K562 (cell line): ENCODE measurements at regions not wholly inside any gene's neighbourhood (a gene's known extent, or its start where the extent isn't known, plus 50 kb on each side); places are given as distances from the start of the nearest gene placed in this dataset.

Experiments
- ATAC-seq: fragments of 200-7000 bp; cut with Tn5 transposase; 3 replicates; pipeline ENCODE4 v1.9.1; 2020; ENCODE audit warnings: moderate library complexity
- BruUV-seq: library from RNA; stranded (reverse); fragments of 400-500 nt; replicated peaks from 2 replicates; lab custom pipeline; 2021; lab: Mats Ljungman, UMichigan
- CTCF ChIA-PET: fragments of 300-600 bp; formaldehyde crosslinking; extraction: SDS; loops from one replicate; lab custom pipeline; 2021; ENCODE audit warnings: low intra/inter-chr PET ratio; lab: Yijun Ruan, JAX
- POLR2A ChIA-PET: fragments of 300-600, 350-650 bp; sonication (Branson Sonifier 250); formaldehyde crosslinking; extraction: SDS; loops from one replicate; lab custom pipeline; 2021; ENCODE audit warnings: antibody characterized with exemption, inconsistent platforms; lab: Yijun Ruan, JAX
- DNase-seq, 4 experiments: peaks; one replicate each; pipeline versions ENCODE4 v3.0.0 to v3.0.0-alpha.2; 2011 to 2018; ENCODE audit warnings: low spot score in 3 of 4, mixed read lengths in 3 of 4; ENCODE audit errors: extremely low read depth in 1 of 4
- FAIRE-seq: peaks from 2 replicates; lab custom pipeline; 2011; peaks lifted over from hg19 to GRCh38; lab: Jason Lieb, UNC
- H2AFZ ChIP-seq: 2 replicates; pipeline ENCODE4 v1.6.0; 2011; ENCODE audit warnings: low read depth, low read length, control low read depth, inconsistent platforms
- H3K27ac ChIP-seq: fragments of 200-600 bp; 3 replicates; pipeline ENCODE4 v1.8.0; 2011; ENCODE audit warnings: low read depth, mild to moderate bottlenecking, control low read depth, inconsistent platforms, low read length, moderate library complexity, mixed read lengths; ENCODE audit errors: extremely low read depth
- H3K27me3 ChIP-seq, 2 experiments: fragments of 300-600 bp in 1 of 2; 2 replicates in 1 of 2; 3 replicates in 1 of 2; pipeline versions ENCODE4 v1.6.0 to v1.8.0; 2011; ENCODE audit warnings: inconsistent platforms in 2 of 2, low read length in 2 of 2, mild to moderate bottlenecking in 1 of 2, mixed read lengths in 1 of 2, moderate library complexity in 1 of 2; ENCODE audit not compliant: control insufficient read depth in 2 of 2, insufficient read depth in 2 of 2
- H3K36me3 ChIP-seq: fragments of 300-600 bp; 3 replicates; pipeline ENCODE4 v1.8.0; 2011; ENCODE audit warnings: mild to moderate bottlenecking, low read length, inconsistent platforms; ENCODE audit not compliant: control insufficient read depth, insufficient read depth
- H3K4me1 ChIP-seq, 2 experiments: fragments of 200-600 bp in 1 of 2; replicated peaks in 1 of 2; 2 replicates in 1 of 2; 3 replicates in 1 of 2; pipeline versions ENCODE4 v1.5.1 to v1.8.0; 2011; ENCODE audit warnings: inconsistent platforms in 2 of 2, low read length in 2 of 2, mild to moderate bottlenecking in 1 of 2, mixed read lengths in 1 of 2, moderate library complexity in 1 of 2; ENCODE audit not compliant: control insufficient read depth in 2 of 2, insufficient read depth in 2 of 2
- H3K4me2 ChIP-seq: 2 replicates; pipeline ENCODE4 v1.6.1; 2011; ENCODE audit warnings: low read length, control low read depth, inconsistent platforms, mixed read lengths; ENCODE audit not compliant: insufficient read depth
- H3K4me3 ChIP-seq: fragments of 200-600 bp; sonication (generic), shearing (Covaris generic); 2 replicates; pipeline ENCODE4 v1.5.1; 2016; ENCODE audit warnings: control low read depth, inconsistent platforms
- H3K79me2 ChIP-seq: fragments of 200-600 bp; 3 replicates; pipeline ENCODE4 v1.8.0; 2011; ENCODE audit warnings: low read length, inconsistent platforms; ENCODE audit not compliant: control insufficient read depth, insufficient read depth
- H3K9ac ChIP-seq, 2 experiments: 2 replicates each; pipeline versions ENCODE4 v1.6.0 to v1.6.1; 2011; ENCODE audit warnings: low read depth in 2 of 2, low read length in 2 of 2, control low read depth in 1 of 2, inconsistent platforms in 1 of 2, mild to moderate bottlenecking in 1 of 2, mixed read lengths in 1 of 2; ENCODE audit not compliant: insufficient read depth in 1 of 2
- H3K9me1 ChIP-seq: one replicate; pipeline ENCODE4 v1.6.0; 2011; ENCODE audit warnings: inconsistent platforms, mild to moderate bottlenecking, low read length, moderate library complexity; ENCODE audit not compliant: control insufficient read depth, insufficient read depth
- H3K9me3 ChIP-seq: replicated peaks from 2 replicates; pipeline ENCODE4 v1.5.1; 2011; ENCODE audit warnings: low read depth, low read length, inconsistent platforms; ENCODE audit not compliant: control insufficient read depth, insufficient read depth
- H4K20me1 ChIP-seq: replicated peaks from 2 replicates; pipeline ENCODE4 v1.6.1; 2011; ENCODE audit warnings: low read length, inconsistent platforms, mixed read lengths; ENCODE audit not compliant: control insufficient read depth, insufficient read depth
- DMBX1 ChIP-seq: fragments of 250-450 bp; sonication (Bioruptor Pico); IDR thresholded peaks from 2 replicates; pipeline ENCODE4 v1.8.0; 2022; ENCODE audit warnings: inconsistent platforms, mild to moderate bottlenecking, moderate library complexity, borderline replicate concordance
- ZNF707 ChIP-seq: fragments of 250-450 bp; sonication (Bioruptor Pico); conservative IDR thresholded peaks from 2 replicates; pipeline ENCODE4 v1.8.0; 2022; ENCODE audit warnings: inconsistent platforms, mild to moderate bottlenecking, moderate library complexity
- WGBS: fragments of 100-300 bp; shearing (Covaris generic); methylation state at CpG from one replicate; pipeline ENCODE4 v1.1.6; 2016; ENCODE audit warnings: low coverage, mixed read lengths; ENCODE audit not compliant: insufficient coverage; ENCODE audit errors: missing lambda C conversion rate; 5-methylcytosine and 5-hydroxymethylcytosine counted together
- in situ Hi-C: fragments of 300-500 bp; cut with MboI; formaldehyde crosslinking; loops from 4 replicates; pipeline ENCODE4 v1.15.0; 2018; ENCODE audit warnings: inconsistent platforms, mixed read lengths
- intact Hi-C: fragments of 100-400 bp; cut with micrococcal nuclease; formaldehyde crosslinking; loops from 2 replicates; pipeline ENCODE4 v1.14.2; 2022
- TF ChIP-seq, protein P1 (sequence below): fragments of 200-800 bp; sonication (Bioruptor generic); IDR thresholded peaks from 2 replicates; pipeline ENCODE4 v1.6.1; 2017; ENCODE audit warnings: missing genetic modification characterization, missing compliant biosample characterization

DNA sequence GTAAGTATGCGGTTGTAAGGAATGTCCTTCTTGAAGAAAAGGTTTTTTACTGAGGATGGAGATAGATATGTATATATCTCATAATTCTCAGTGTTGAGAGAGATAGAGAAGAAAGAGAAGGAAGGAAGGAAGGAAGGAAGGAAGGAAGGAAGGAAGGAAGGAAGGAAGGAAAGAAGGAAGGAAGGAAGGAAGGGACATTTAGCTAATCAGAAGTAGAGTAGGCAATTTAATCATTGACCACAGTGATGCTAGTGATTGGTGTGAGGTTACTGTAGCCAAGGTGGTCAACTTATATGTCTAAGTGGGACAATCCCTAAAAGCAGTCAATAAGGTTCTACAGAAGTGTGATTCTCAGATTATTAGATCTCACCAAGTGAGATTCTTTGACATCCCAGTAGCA lies 751.8 kb upstream of the CBLB start:
- H3K4me2 ChIP-seq: no peak overlapping the region
- intact Hi-C loops (no loop called here), in situ Hi-C loops (no loop called here)
- H3K9me1 ChIP-seq: no peaks in the 10 kb centered on the region
- no peaks in the 10 kb centered on the region for H3K79me2 ChIP-seq
- no peak for ATAC-seq
- POLR2A ChIA-PET: no interaction called here
- TF ChIP-seq, protein P1, sequence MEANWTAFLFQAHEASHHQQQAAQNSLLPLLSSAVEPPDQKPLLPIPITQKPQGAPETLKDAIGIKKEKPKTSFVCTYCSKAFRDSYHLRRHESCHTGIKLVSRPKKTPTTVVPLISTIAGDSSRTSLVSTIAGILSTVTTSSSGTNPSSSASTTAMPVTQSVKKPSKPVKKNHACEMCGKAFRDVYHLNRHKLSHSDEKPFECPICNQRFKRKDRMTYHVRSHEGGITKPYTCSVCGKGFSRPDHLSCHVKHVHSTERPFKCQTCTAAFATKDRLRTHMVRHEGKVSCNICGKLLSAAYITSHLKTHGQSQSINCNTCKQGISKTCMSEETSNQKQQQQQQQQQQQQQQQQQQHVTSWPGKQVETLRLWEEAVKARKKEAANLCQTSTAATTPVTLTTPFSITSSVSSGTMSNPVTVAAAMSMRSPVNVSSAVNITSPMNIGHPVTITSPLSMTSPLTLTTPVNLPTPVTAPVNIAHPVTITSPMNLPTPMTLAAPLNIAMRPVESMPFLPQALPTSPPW (CRISPR knock-in tag): no peak
- H2AFZ ChIP-seq: no peak overlapping the region
- H3K4me3 ChIP-seq: no peak overlapping the region
- CTCF ChIA-PET: no interaction called here
- no peak overlapping the region for H3K9ac ChIP-seq
- no peaks in the 10 kb centered on the region for H3K36me3 ChIP-seq
- no peaks in the 10 kb centered on the region for H3K9me3 ChIP-seq
- H4K20me1 ChIP-seq: no peaks in the 10 kb centered on the region
- BruUV-seq: no TSS peak
- no peaks in the 10 kb centered on the region for H3K4me1 ChIP-seq
- H3K27ac ChIP-seq: no peak overlapping the region
- no peak for DNase-seq
- no CpG with 5 or more reads among the region's 1 CpG for WGBS
- no peak for FAIRE-seq
- H3K27me3 ChIP-seq: no peaks in the 10 kb centered on the region

DNA sequence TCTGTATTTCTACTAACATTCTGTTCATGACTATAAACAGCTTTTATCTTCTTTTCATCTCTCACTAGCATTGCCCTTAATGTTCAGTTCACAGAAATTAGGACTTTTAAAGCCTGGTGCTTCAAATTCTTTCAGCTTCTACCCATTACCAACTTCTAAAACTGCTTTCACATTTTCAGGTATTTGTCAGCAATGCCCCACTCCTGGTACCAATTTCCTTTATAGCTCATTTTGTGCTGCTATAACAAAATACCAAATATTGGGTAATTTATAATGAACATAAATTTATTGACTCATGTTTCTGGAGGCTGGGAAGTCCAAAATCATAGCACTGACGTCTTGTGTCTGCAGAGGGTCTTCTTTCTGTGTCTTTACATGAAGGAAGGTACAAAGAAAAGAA lies 753.1 kb upstream of the CCDC54 start:
- 0% methylated on average over 1 of the region's 1 CpG for WGBS
- H3K27ac ChIP-seq: no peak overlapping the region
- H3K4me3 ChIP-seq: no peak overlapping the region
- no peak overlapping the region for H2AFZ ChIP-seq
- in situ Hi-C loops: no loop called here
- H3K79me2 ChIP-seq: no peaks in the 10 kb centered on the region
- no peaks in the 10 kb centered on the region for H4K20me1 ChIP-seq
- no peaks in the 10 kb centered on the region for H3K36me3 ChIP-seq
- H3K27me3 ChIP-seq: no peaks in the 10 kb centered on the region
- POLR2A ChIA-PET: no interaction called here
- DNase-seq (no peak), ATAC-seq (no peak), FAIRE-seq (no peak)
- CTCF ChIA-PET: no interaction called here
- TF ChIP-seq DMBX1 (CRISPR knock-in tag) (no peak), ZNF707 (CRISPR knock-in tag) (peak; percentile 50; the same call in 1 of the 2 replicates)
- H3K4me2 ChIP-seq: no peak overlapping the region
- no peaks in the 10 kb centered on the region for H3K9me1 ChIP-seq
- H3K9ac ChIP-seq: no peak overlapping the region
- no peaks in the 10 kb centered on the region for H3K4me1 ChIP-seq
- H3K9me3 ChIP-seq: no peaks in the 10 kb centered on the region
- BruUV-seq: no TSS peak
- intact Hi-C loops: no loop called here
